SK-N-SH (cell line): ENCODE measurements at regions not wholly inside any gene's neighbourhood (a gene's known extent, or its start where the extent isn't known, plus 50 kb on each side); places are given as distances from the start of the nearest gene placed in this dataset.

ENCODE experiments used
- CTCF ChIA-PET: fragments of 300-600, 350-600 bp; formaldehyde crosslinking; extraction: SDS; loops from one replicate; lab custom pipeline; 2021; lab: Yijun Ruan, JAX
- POLR2A ChIA-PET: fragments of 350-600 bp; sonication (Branson Sonifier 250); formaldehyde crosslinking; extraction: SDS; loops from one replicate; lab custom pipeline; 2020; ENCODE audit warnings: antibody characterized with exemption, inconsistent platforms; lab: Yijun Ruan, JAX
- DNase-seq: peaks from one replicate; pipeline ENCODE4 v3.0.0; 2012
- H2AFZ ChIP-seq: fragments of 200-600 bp; sonication (generic); 2 replicates; pipeline ENCODE4 v1.8.1; 2016; ENCODE audit warnings: antibody characterized with exemption, mild to moderate bottlenecking, low read depth
- H3F3A ChIP-seq: fragments of 200-600 bp; sonication (generic); replicated peaks from 2 replicates; pipeline ENCODE3; 2016; ENCODE audit warnings: antibody characterized with exemption, mild to moderate bottlenecking; ENCODE audit not compliant: insufficient read depth
- H3K27ac ChIP-seq, 2 experiments: fragments of 200-500 bp in 1 of 2; fragments of 200-600 bp in 1 of 2; sonication (Bioruptor generic) in 1 of 2; sonication (generic), shearing (Covaris generic) in 1 of 2; 2 replicates each; pipeline versions ENCODE4 v1.5.1 to v1.6.1; 2014 to 2016; ENCODE audit warnings: low read depth in 2 of 2, inconsistent platforms in 1 of 2, low read length in 1 of 2, mild to moderate bottlenecking in 1 of 2, mixed read lengths in 1 of 2
- H3K27me3 ChIP-seq: fragments of 200-600 bp; sonication (generic), shearing (Covaris generic); 2 replicates; pipeline ENCODE4 v1.6.1; 2016; ENCODE audit warnings: mixed run types; ENCODE audit not compliant: insufficient read depth
- H3K36me3 ChIP-seq, 2 experiments: fragments of 200-500 bp in 1 of 2; fragments of 200-600 bp in 1 of 2; sonication (Bioruptor generic) in 1 of 2; sonication (generic) in 1 of 2; replicated peaks in 1 of 2; 2 replicates each; pipeline versions ENCODE3 to v1.5.1; 2014 to 2016; ENCODE audit warnings: low read length in 1 of 2, mild to moderate bottlenecking in 1 of 2; ENCODE audit not compliant: insufficient read depth in 2 of 2, control insufficient read depth in 1 of 2
- H3K4me1 ChIP-seq, 2 experiments: fragments of 200-500 bp in 1 of 2; fragments of 200-600 bp in 1 of 2; sonication (Bioruptor generic) in 1 of 2; sonication (generic), shearing (Covaris generic) in 1 of 2; 2 replicates each; pipeline versions ENCODE4 v1.5.1 to v1.6.1; 2014 to 2016; ENCODE audit warnings: low read depth in 1 of 2, low read length in 1 of 2, mixed run types in 1 of 2; ENCODE audit not compliant: insufficient read depth in 2 of 2, control insufficient read depth in 1 of 2
- H3K4me2 ChIP-seq: fragments of 200-600 bp; sonication (generic), shearing (Covaris generic); 2 replicates; pipeline ENCODE4 v1.6.1; 2017; ENCODE audit warnings: mixed run types
- H3K4me3 ChIP-seq, 2 experiments: fragments of 200-500 bp in 1 of 2; fragments of 200-600 bp in 1 of 2; sonication (Bioruptor generic) in 1 of 2; sonication (generic), shearing (Covaris generic) in 1 of 2; 2 replicates each; pipeline versions ENCODE4 v1.5.1 to v1.8.1; 2014 to 2016; ENCODE audit warnings: low read depth in 2 of 2, inconsistent platforms in 1 of 2, low read length in 1 of 2, mild to moderate bottlenecking in 1 of 2, mixed read lengths in 1 of 2, moderate library complexity in 1 of 2
- H3K79me2 ChIP-seq: fragments of 200-600 bp; sonication (generic); 2 replicates; pipeline ENCODE4 v1.8.1; 2017; ENCODE audit warnings: mild to moderate bottlenecking; ENCODE audit not compliant: insufficient read depth
- H3K9ac ChIP-seq: fragments of 200-600 bp; sonication (generic); 2 replicates; pipeline ENCODE4 v1.6.1; 2017; ENCODE audit warnings: mixed run types
- H3K9me2 ChIP-seq: fragments of 200-600 bp; sonication (generic); 2 replicates; pipeline ENCODE4 v1.6.1; 2017; ENCODE audit warnings: mixed run types
- H3K9me3 ChIP-seq: fragments of 200-600 bp; sonication (generic); 2 replicates; pipeline ENCODE4 v1.6.1; 2017; ENCODE audit warnings: mixed run types, mild to moderate bottlenecking, moderate library complexity
- H4K20me1 ChIP-seq: fragments of 200-600 bp; sonication (generic); 2 replicates; pipeline ENCODE4 v1.6.1; 2017; ENCODE audit warnings: mild to moderate bottlenecking, mixed run types; ENCODE audit not compliant: insufficient read depth
- CHD2 ChIP-seq: fragments of 150-350 bp; IDR thresholded peaks from 2 replicates; pipeline ENCODE4 v1.6.1; 2018; ENCODE audit warnings: low read length; ENCODE audit not compliant: partially characterized antibody
- ELF1 ChIP-seq: IDR thresholded peaks from 2 replicates; pipeline ENCODE4 v1.4.0; 2012
- FOSL2 ChIP-seq: IDR thresholded peaks from 2 replicates; pipeline ENCODE4 v1.4.0; 2012; ENCODE audit warnings: low read depth, mild to moderate bottlenecking, moderate library complexity, borderline replicate concordance
- FOXM1 ChIP-seq: IDR thresholded peaks from 2 replicates; pipeline ENCODE4 v1.4.0; 2012; ENCODE audit warnings: low read depth, mild to moderate bottlenecking
- GATA2 ChIP-seq: sonication (generic); formaldehyde crosslinking; IDR thresholded peaks from 2 replicates; pipeline ENCODE4 v1.5.0; 2020; ENCODE audit warnings: mild to moderate bottlenecking, missing genetic modification reagents
- IRF3 ChIP-seq: fragments of 150-350 bp; IDR thresholded peaks from 2 replicates; pipeline ENCODE4 v1.6.1; 2016; ENCODE audit warnings: mild to moderate bottlenecking, low read depth, low read length
- MXI1 ChIP-seq: IDR thresholded peaks from 2 replicates; pipeline ENCODE4 v1.6.1; 2012; ENCODE audit warnings: mild to moderate bottlenecking, low read depth, low read length, improper control_type of control experiment
- NRF1 ChIP-seq: IDR thresholded peaks from 2 replicates; pipeline ENCODE4 v1.6.1; 2012; ENCODE audit warnings: low read depth, mild to moderate bottlenecking, low read length
- POLR2AphosphoS5 ChIP-seq: IDR thresholded peaks from 2 replicates; pipeline ENCODE4 v1.6.1; 2012; ENCODE audit warnings: low read depth, low read length
- RAD21 ChIP-seq: IDR thresholded peaks from 2 replicates; pipeline ENCODE4 v1.6.1; 2012; ENCODE audit warnings: mild to moderate bottlenecking, low read length
- REST ChIP-seq: IDR thresholded peaks from 2 replicates; pipeline ENCODE4 v1.6.1; 2012; ENCODE audit warnings: mild to moderate bottlenecking, low read depth, low read length, moderate library complexity
- SIN3A ChIP-seq: IDR thresholded peaks from 2 replicates; pipeline ENCODE4 v1.6.1; 2012; ENCODE audit warnings: low read depth, mild to moderate bottlenecking, low read length, moderate library complexity, borderline replicate concordance
- SMC3 ChIP-seq: IDR thresholded peaks from 2 replicates; pipeline ENCODE4 v1.6.1; 2012; ENCODE audit warnings: low read depth, low read length, improper control_type of control experiment
- TAF1 ChIP-seq: IDR thresholded peaks from 2 replicates; pipeline ENCODE4 v1.6.1; 2012; ENCODE audit warnings: low read depth, mild to moderate bottlenecking, low read length, moderate library complexity, borderline replicate concordance
- TCF12 ChIP-seq: IDR thresholded peaks from 2 replicates; pipeline ENCODE4 v1.4.0; 2012
- TEAD4 ChIP-seq: IDR thresholded peaks from 2 replicates; pipeline ENCODE4 v1.4.0; 2012; ENCODE audit warnings: mild to moderate bottlenecking, borderline replicate concordance; ENCODE audit not compliant: insufficient read depth
- YY1 ChIP-seq: IDR thresholded peaks from 2 replicates; pipeline ENCODE4 v1.4.0; 2012; ENCODE audit warnings: low read depth, mild to moderate bottlenecking
- ZBTB33 ChIP-seq: IDR thresholded peaks from 2 replicates; pipeline ENCODE4 v1.4.0; 2012; ENCODE audit warnings: low read depth, borderline replicate concordance
- WGBS: methylation state at CpG from one replicate; pipeline ENCODE4 v1.1.6; 2017; ENCODE audit warnings: low lambda C conversion rate; 5-methylcytosine and 5-hydroxymethylcytosine counted together

GRCh38 chr1:4380564-4381168, 273.7 kb upstream of the AJAP1 start (continued):
- TF ChIP-seq TAF1 = no peak
- no peak for TF ChIP-seq GATA2 (CRISPR knock-in tag)
- no peak for TF ChIP-seq POLR2AphosphoS5
- TF ChIP-seq YY1 = no peak
- TF ChIP-seq CHD2 = no peak
- TF ChIP-seq, all 33 proteins: peak for 0

- Histone ChIP-seq H3K79me2 (no peaks in the 10 kb centered on the region), H4K20me1 (no peaks in the 10 kb centered on the region), H2AFZ (no peak overlapping the region), H3K9me2 (no peaks in the 10 kb centered on the region), H3K9ac (no peak overlapping the region), H3F3A (no peaks in the 10 kb centered on the region), H3K9me3 (no peaks in the 10 kb centered on the region), H3K36me3 (no peaks in the 10 kb centered on the region), H3K27me3 (no peaks in the 10 kb centered on the region), H3K4me2 (no peak overlapping the region), H3K4me3 (no peak overlapping the region), H3K4me1 (no peaks in the 10 kb centered on the region), H3K27ac (no peak overlapping the region)
- WGBS = 0% methylated on average over 1 of the region's 1 CpG
- TF ChIP-seq ELF1 (no peak), SIN3A (no peak), MXI1 (no peak), TAF1 (no peak), IRF3 (no peak), SMC3 (no peak), POLR2AphosphoS5 (no peak)
- no peak for DNase-seq
- POLR2A ChIA-PET = no interaction called here
- CTCF ChIA-PET = no interaction called here
Measured at GRCh38 chr1:4393191-4393590, 261.2 kb upstream of the AJAP1 start.

GRCh38 chr1:4394366-4394765, 260.0 kb upstream of the AJAP1 start:
- no peak for TF ChIP-seq SMC3
- no peak for TF ChIP-seq RAD21
- no peak for TF ChIP-seq FOSL2
- no peak for TF ChIP-seq MXI1
- TF ChIP-seq NRF1 = no peak
- TF ChIP-seq REST = no peak
- no peak for TF ChIP-seq FOXM1
- no peak for TF ChIP-seq POLR2AphosphoS5
- TF ChIP-seq TCF12 = no peak
- TF ChIP-seq ZBTB33 = no peak
- no peak for TF ChIP-seq TEAD4
- TF ChIP-seq, all 33 proteins: peak for 0
- POLR2A ChIA-PET = no interaction called here

More at GRCh38 chr1:4394366-4394765, 260.0 kb upstream of the AJAP1 start:
- H3K36me3 ChIP-seq = no peaks in the 10 kb centered on the region
- H3F3A ChIP-seq = no peaks in the 10 kb centered on the region
- 35% methylated on average over 7 of the region's 8 CpGs for WGBS
- DNase-seq = no peak
- no peak overlapping the region for H2AFZ ChIP-seq
- no peaks in the 10 kb centered on the region for H3K4me1 ChIP-seq
- H3K9ac ChIP-seq = no peak overlapping the region
- H3K4me2 ChIP-seq = no peak overlapping the region
- H3K27ac ChIP-seq = no peak overlapping the region
- H3K9me3 ChIP-seq = no peaks in the 10 kb centered on the region
- H3K4me3 ChIP-seq = no peak overlapping the region
- CTCF ChIA-PET = no interaction called here
- no peaks in the 10 kb centered on the region for H3K27me3 ChIP-seq
- H3K9me2 ChIP-seq = no peaks in the 10 kb centered on the region
- no peaks in the 10 kb centered on the region for H3K79me2 ChIP-seq
- no peaks in the 10 kb centered on the region for H4K20me1 ChIP-seq
